H9 (cell line): ENCODE measurements at regions not wholly inside any gene's neighbourhood (a gene's known extent, or its start where the extent isn't known, plus 50 kb on each side); places are given as distances from the start of the nearest gene placed in this dataset.
"Not testable (repeated sequence)": the region's sequence is repeated elsewhere in the genome, so short reads cannot be mapped to it uniquely, and the experiment has no call there.

Experiments used
- DNase-seq: peaks from one replicate; pipeline ENCODE4 v3.0.0-alpha.2; 2017
- H2AFZ ChIP-seq: one replicate; pipeline ENCODE4 v1.6.1; 2013; ENCODE audit warnings: mild to moderate bottlenecking, low read length, control low read depth, moderate library complexity
- H2AK5ac ChIP-seq: 2 replicates; pipeline ENCODE4 v1.6.1; 2013; ENCODE audit warnings: low read length, control low read depth, mixed read lengths; ENCODE audit not compliant: insufficient read length
- H2BK120ac ChIP-seq: one replicate; pipeline ENCODE4 v1.6.1; 2013; ENCODE audit warnings: low read depth, mild to moderate bottlenecking, low read length, control low read depth, inconsistent platforms; ENCODE audit not compliant: poor library complexity, severe bottlenecking
- H2BK12ac ChIP-seq: 2 replicates; pipeline ENCODE4 v1.6.1; 2013; ENCODE audit warnings: low read length, control low read depth, mixed read lengths, low read depth; ENCODE audit not compliant: insufficient read length
- H2BK15ac ChIP-seq: 2 replicates; pipeline ENCODE4 v1.6.1; 2013; ENCODE audit warnings: low read depth, low read length, control low read depth
- H2BK20ac ChIP-seq: one replicate; pipeline ENCODE4 v1.6.1; 2013; ENCODE audit warnings: low read depth, mild to moderate bottlenecking, low read length, control low read depth, inconsistent platforms; ENCODE audit not compliant: poor library complexity, severe bottlenecking
- H2BK5ac ChIP-seq: 2 replicates; pipeline ENCODE4 v1.6.1; 2013; ENCODE audit warnings: low read length, control low read depth, mixed read lengths; ENCODE audit not compliant: insufficient read length
- H3K14ac ChIP-seq: 2 replicates; pipeline ENCODE4 v1.6.1; 2013; ENCODE audit warnings: low read length, control low read depth; ENCODE audit not compliant: insufficient read depth
- H3K18ac ChIP-seq: 2 replicates; pipeline ENCODE4 v1.6.1; 2013; ENCODE audit warnings: low read depth, mild to moderate bottlenecking, mixed read lengths, low read length, control low read depth; ENCODE audit not compliant: insufficient read length
- H3K23ac ChIP-seq: 2 replicates; pipeline ENCODE4 v1.6.1; 2013; ENCODE audit warnings: low read length, control low read depth, mixed read lengths, low read depth; ENCODE audit not compliant: insufficient read length
- H3K23me2 ChIP-seq: 2 replicates; pipeline ENCODE4 v1.6.1; 2013; ENCODE audit warnings: low read depth, mild to moderate bottlenecking, mixed read lengths, low read length, control low read depth; ENCODE audit not compliant: insufficient read length, poor library complexity, severe bottlenecking
- H3K27ac ChIP-seq: 2 replicates; pipeline ENCODE4 v1.5.1; 2013; ENCODE audit warnings: low read length, control low read depth, mixed read lengths, low read depth; ENCODE audit not compliant: insufficient read length
- H3K27me3 ChIP-seq: 2 replicates; pipeline ENCODE4 v1.6.1; 2013; ENCODE audit warnings: low read length, control low read depth, inconsistent platforms; ENCODE audit not compliant: insufficient read depth
- H3K4ac ChIP-seq: 2 replicates; pipeline ENCODE4 v1.6.1; 2013; ENCODE audit warnings: low read depth, mild to moderate bottlenecking, control low read depth, inconsistent platforms, low read length, moderate library complexity
- H3K4me1 ChIP-seq: 2 replicates; pipeline ENCODE4 v1.6.1; 2013; ENCODE audit warnings: low read length, control low read depth, inconsistent platforms; ENCODE audit not compliant: insufficient read depth
- H3K4me2 ChIP-seq: 2 replicates; pipeline ENCODE4 v1.6.1; 2013; ENCODE audit warnings: low read length, control low read depth, mixed read lengths; ENCODE audit not compliant: insufficient read length, insufficient read depth
- H3K56ac ChIP-seq: 2 replicates; pipeline ENCODE4 v1.6.1; 2013; ENCODE audit warnings: low read depth, mild to moderate bottlenecking, mixed read lengths, low read length, control low read depth; ENCODE audit not compliant: insufficient read length
- H3K79me1 ChIP-seq: 2 replicates; pipeline ENCODE4 v1.6.1; 2013; ENCODE audit warnings: low read depth, mild to moderate bottlenecking, moderate library complexity, low read length, control low read depth, inconsistent platforms; ENCODE audit not compliant: insufficient read depth, poor library complexity, severe bottlenecking
- H3K79me2 ChIP-seq: 2 replicates; pipeline ENCODE4 v1.6.1; 2013; ENCODE audit warnings: low read length, control low read depth, inconsistent platforms; ENCODE audit not compliant: insufficient read depth
- H3K9ac ChIP-seq: 2 replicates; pipeline ENCODE4 v1.6.1; 2013; ENCODE audit warnings: low read length, control low read depth, mixed read lengths; ENCODE audit not compliant: insufficient read length; ENCODE audit errors: extremely low read depth
- H3K9me3 ChIP-seq: one replicate; pipeline ENCODE4 v1.6.1; 2013; ENCODE audit warnings: low read depth, low read length, inconsistent platforms; ENCODE audit not compliant: control insufficient read depth
- H3T11ph ChIP-seq: one replicate; pipeline ENCODE4 v1.6.1; 2013; ENCODE audit warnings: mild to moderate bottlenecking, low read length, control low read depth, inconsistent platforms
- H4K20me1 ChIP-seq: one replicate; pipeline ENCODE4 v1.6.1; 2013; ENCODE audit not compliant: control insufficient read depth, insufficient read length, insufficient read depth
- H4K5ac ChIP-seq: 2 replicates; pipeline ENCODE4 v1.6.1; 2013; ENCODE audit warnings: low read depth, mild to moderate bottlenecking, mixed read lengths, low read length, control low read depth; ENCODE audit not compliant: insufficient read length
- H4K8ac ChIP-seq: replicated peaks from 2 replicates; pipeline ENCODE4 v1.6.1; 2013; ENCODE audit warnings: low read length, control low read depth, mixed read lengths, low read depth; ENCODE audit not compliant: insufficient read length
- H4K91ac ChIP-seq: 2 replicates; pipeline ENCODE4 v1.6.1; 2013; ENCODE audit warnings: low read depth, mild to moderate bottlenecking, moderate library complexity, mixed read lengths, low read length, control low read depth; ENCODE audit not compliant: insufficient read length
- H3K27ac Mint-ChIP-seq, 3 experiments: 2 replicates in 2 of 3; 3 replicates in 1 of 3; pipeline ENCODE4 v1.8.0; 2020 to 2021; ENCODE audit warnings: mixed read lengths in 3 of 3, mild to moderate bottlenecking in 1 of 3, moderate library complexity in 1 of 3
- H3K27me3 Mint-ChIP-seq: 2 replicates; pipeline ENCODE4 v1.8.0; 2021; ENCODE audit warnings: low read depth, mild to moderate bottlenecking, moderate library complexity, mixed read lengths
- H3K36me3 Mint-ChIP-seq, 3 experiments: 2 replicates in 2 of 3; 3 replicates in 1 of 3; pipeline ENCODE4 v1.8.0; 2020 to 2021; ENCODE audit warnings: low read depth in 3 of 3, mixed read lengths in 3 of 3; ENCODE audit not compliant: insufficient read depth in 1 of 3
- H3K4me1 Mint-ChIP-seq, 2 experiments: 2 replicates each; pipeline ENCODE4 v1.8.0; 2020; ENCODE audit warnings: mixed read lengths in 2 of 2
- H3K4me3 Mint-ChIP-seq, 2 experiments: 2 replicates in 1 of 2; 3 replicates in 1 of 2; pipeline ENCODE4 v1.8.0; 2020 to 2021; ENCODE audit warnings: mild to moderate bottlenecking in 2 of 2, mixed read lengths in 2 of 2, moderate library complexity in 1 of 2
- H3K9me3 Mint-ChIP-seq, 2 experiments: 2 replicates in 1 of 2; 3 replicates in 1 of 2; pipeline ENCODE4 v1.8.0; 2020; ENCODE audit warnings: mild to moderate bottlenecking in 2 of 2, mixed read lengths in 2 of 2, moderate library complexity in 1 of 2
- WGBS: extraction: QIAGEN DNeasy Blood & Tissue Kit; methylation state at CpG from one replicate; pipeline ENCODE4 v1.1.7; 2013; ENCODE audit warnings: missing lambda C conversion rate, low lambda C conversion rate, mixed read lengths; ENCODE audit not compliant: insufficient read length; ENCODE audit errors: extremely low coverage; 5-methylcytosine and 5-hydroxymethylcytosine counted together
- TF ChIP-seq, protein P1 (sequence below): fragments of 200-600 bp; sonication (generic); conservative IDR thresholded peaks from 3 replicates; pipeline ENCODE4 v1.8.0; 2021; ENCODE audit warnings: antibody characterized with exemption, mild to moderate bottlenecking

GRCh38 chr7:27442455-27442854, 199.9 kb downstream of the EVX1 start:
- Histone ChIP-seq H2BK20ac (no peak overlapping the region), H2BK15ac (no peak overlapping the region), H4K8ac (no peak overlapping the region), H2AFZ (no peak overlapping the region), H4K20me1 (no peaks in the 10 kb centered on the region), H3K56ac (no peak overlapping the region), H3K18ac (no peak overlapping the region), H3K9ac (no peak overlapping the region), H3K23ac (no peak overlapping the region), H2BK12ac (no peak overlapping the region), H2AK5ac (no peak overlapping the region), H3K27me3 (no peaks in the 10 kb centered on the region), H3K23me2 (no peaks in the 10 kb centered on the region), H3K4ac (no peak overlapping the region), H4K91ac (no peak overlapping the region), H3K14ac (no peak overlapping the region), H3K4me1 (no peaks in the 10 kb centered on the region), H3K79me2 (no peaks in the 10 kb centered on the region), H3T11ph (no peak overlapping the region), H3K79me1 (no peaks in the 10 kb centered on the region), H4K5ac (no peak overlapping the region), H3K9me3 (no peaks in the 10 kb centered on the region), H2BK120ac (no peak overlapping the region), H3K27ac (no peak overlapping the region), H3K4me2 (no peak overlapping the region), H2BK5ac (no peak overlapping the region)
- no peak for DNase-seq
- Mint-ChIP-seq H3K27ac (no peak overlapping the region), H3K36me3 (no peaks in the 10 kb centered on the region), H3K4me3 (no peak overlapping the region), H3K4me1 (no peaks in the 10 kb centered on the region), H3K9me3 (no peaks in the 10 kb centered on the region), H3K27me3 (peaks cover 6% of the 10 kb centered on the region)
- TF ChIP-seq, protein P1, sequence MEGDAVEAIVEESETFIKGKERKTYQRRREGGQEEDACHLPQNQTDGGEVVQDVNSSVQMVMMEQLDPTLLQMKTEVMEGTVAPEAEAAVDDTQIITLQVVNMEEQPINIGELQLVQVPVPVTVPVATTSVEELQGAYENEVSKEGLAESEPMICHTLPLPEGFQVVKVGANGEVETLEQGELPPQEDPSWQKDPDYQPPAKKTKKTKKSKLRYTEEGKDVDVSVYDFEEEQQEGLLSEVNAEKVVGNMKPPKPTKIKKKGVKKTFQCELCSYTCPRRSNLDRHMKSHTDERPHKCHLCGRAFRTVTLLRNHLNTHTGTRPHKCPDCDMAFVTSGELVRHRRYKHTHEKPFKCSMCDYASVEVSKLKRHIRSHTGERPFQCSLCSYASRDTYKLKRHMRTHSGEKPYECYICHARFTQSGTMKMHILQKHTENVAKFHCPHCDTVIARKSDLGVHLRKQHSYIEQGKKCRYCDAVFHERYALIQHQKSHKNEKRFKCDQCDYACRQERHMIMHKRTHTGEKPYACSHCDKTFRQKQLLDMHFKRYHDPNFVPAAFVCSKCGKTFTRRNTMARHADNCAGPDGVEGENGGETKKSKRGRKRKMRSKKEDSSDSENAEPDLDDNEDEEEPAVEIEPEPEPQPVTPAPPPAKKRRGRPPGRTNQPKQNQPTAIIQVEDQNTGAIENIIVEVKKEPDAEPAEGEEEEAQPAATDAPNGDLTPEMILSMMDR, result no peak

DNA sequence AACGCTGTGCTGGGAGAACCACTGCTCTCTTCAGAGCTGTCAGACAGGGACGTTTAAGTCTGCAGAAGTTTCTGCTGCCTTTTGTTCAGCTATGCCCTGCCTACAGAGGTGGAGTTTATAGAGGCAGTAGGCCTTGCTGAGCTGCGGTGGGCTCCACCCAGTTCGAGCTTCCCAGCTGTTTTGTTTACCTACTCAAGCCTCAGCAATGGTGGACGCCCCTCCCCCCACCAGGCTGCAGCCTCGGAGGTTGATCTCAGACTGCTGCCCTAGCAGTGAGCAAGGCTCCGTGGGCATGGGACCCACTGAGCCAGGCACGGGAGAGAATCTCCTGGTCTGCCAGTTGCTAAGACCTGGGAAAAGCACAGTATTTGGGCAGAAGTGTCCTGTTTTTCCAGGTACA, 206.4 kb downstream of the EVX1 start:
- H3K56ac ChIP-seq, H2BK12ac ChIP-seq, H3K79me1 ChIP-seq, H4K91ac ChIP-seq, H4K5ac ChIP-seq, H2BK120ac ChIP-seq, H3K27ac ChIP-seq, H4K8ac ChIP-seq, H3K79me2 ChIP-seq, H2BK20ac ChIP-seq, H3K23me2 ChIP-seq, H3K14ac ChIP-seq, H3K9me3 ChIP-seq, H2AK5ac ChIP-seq, H2AFZ ChIP-seq, H3K9me3 Mint-ChIP-seq, H3T11ph ChIP-seq, H3K23ac ChIP-seq, H2BK15ac ChIP-seq, H2BK5ac ChIP-seq, H3K4ac ChIP-seq, H3K27me3 Mint-ChIP-seq, H4K20me1 ChIP-seq, H3K18ac ChIP-seq, H3K4me1 ChIP-seq, H3K9ac ChIP-seq, H3K27me3 ChIP-seq: not testable (repeated sequence)
- Mint-ChIP-seq H3K4me3 (peak overlapping the region in 1 of 2 experiments; percentile 53; a peak in 2 of 5 replicates), H3K36me3 (peaks cover 0 to 11% (median 0%) of the 10 kb centered on the region in 3 experiments; a peak in 3 of 7 replicates), H3K27ac (peak overlapping the region in 2 of 3 experiments; percentile 88 to 93; a peak in 2 of 7 replicates), H3K4me1 (peaks cover 17 to 21% of the 10 kb centered on the region in 2 experiments)
- DNase-seq, result peak; percentile 81
- WGBS, result no CpG with 5 or more reads among the region's 8 CpGs
- H3K4me2 ChIP-seq, result peak overlapping the region; percentile 40
